ENCODE measurements at regions not wholly inside any gene's neighbourhood (a gene's known extent, or its start where the extent isn't known, plus 50 kb on each side); places are given as distances from the start of the nearest gene placed in this dataset.

DNA sequence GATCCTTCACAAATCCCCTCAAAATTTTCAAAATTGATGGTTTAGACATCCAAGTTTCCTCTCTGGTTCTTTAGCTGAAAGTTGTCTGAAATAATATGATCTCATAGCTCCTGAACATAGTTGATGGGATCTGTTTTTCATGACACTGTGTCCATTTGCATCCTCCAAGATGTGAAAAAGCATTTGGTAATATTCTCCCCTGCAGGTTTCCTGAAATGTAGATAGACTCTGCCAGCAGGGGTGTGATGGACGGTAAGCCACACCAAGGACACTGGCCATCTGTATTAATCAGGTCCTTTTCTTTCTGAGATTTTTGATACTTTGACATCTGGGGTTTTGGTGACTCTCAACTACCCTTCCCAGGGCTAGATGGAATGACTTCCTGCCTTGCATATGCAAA is 79.6 kb upstream of the GRB10 start:
- Histone ChIP-seq H2AFZ (ENCODE audit: low read length) (no peak overlapping the region), H4K91ac (ENCODE audit: insufficient read length, low read depth, low read length) (no peak overlapping the region), H3K9me3 (ENCODE audit: control insufficient read depth, low read depth, low read length) (no peaks in the 10 kb centered on the region), H3K27me3 (ENCODE audit: insufficient read depth, low read length) (no peaks in the 10 kb centered on the region), H4K8ac (replicated peaks; ENCODE audit: insufficient read length, low read depth, low read length) (no peak overlapping the region), H2BK20ac (ENCODE audit: low read depth, low read length, poor library complexity, severe bottlenecking) (no peak overlapping the region), H3K18ac (ENCODE audit: insufficient read length, low read depth, low read length) (no peak overlapping the region), H2BK120ac (ENCODE audit: low read depth, low read length, poor library complexity, severe bottlenecking) (no peak overlapping the region), H2BK15ac (ENCODE audit: low read depth, low read length) (no peak overlapping the region), H3K79me2 (ENCODE audit: insufficient read depth, low read length) (no peaks in the 10 kb centered on the region), H3K23me2 (ENCODE audit: insufficient read length, low read depth, low read length, poor library complexity, severe bottlenecking) (no peaks in the 10 kb centered on the region), H4K20me1 (ENCODE audit: control insufficient read depth, insufficient read depth, insufficient read length) (no peaks in the 10 kb centered on the region), H3K9ac (ENCODE audit: extremely low read depth, insufficient read length, low read length) (no peak overlapping the region), H3K4ac (ENCODE audit: low read depth, low read length) (no peak overlapping the region), H3K23ac (ENCODE audit: insufficient read length, low read depth, low read length) (no peak overlapping the region), H2BK12ac (ENCODE audit: insufficient read length, low read depth, low read length) (no peak overlapping the region), H3T11ph (ENCODE audit: low read length) (no peak overlapping the region), H4K5ac (ENCODE audit: insufficient read length, low read depth, low read length) (no peak overlapping the region), H2BK5ac (ENCODE audit: insufficient read length, low read length) (no peak overlapping the region), H3K14ac (ENCODE audit: insufficient read depth, low read length) (no peak overlapping the region), H3K79me1 (ENCODE audit: insufficient read depth, low read depth, low read length, poor library complexity, severe bottlenecking) (no peaks in the 10 kb centered on the region), H3K56ac (ENCODE audit: insufficient read length, low read depth, low read length) (no peak overlapping the region), H3K4me1 (ENCODE audit: insufficient read depth, low read length) (peaks cover 5% of the 10 kb centered on the region), H3K27ac (ENCODE audit: insufficient read length, low read depth, low read length) (no peak overlapping the region), H3K4me2 (ENCODE audit: insufficient read depth, insufficient read length, low read length) (no peak overlapping the region), H2AK5ac (ENCODE audit: insufficient read length, low read length) (no peak overlapping the region)
- no peak for DNase-seq
- peaks cover 0 to 4% (median under 1%) of the 10 kb centered on the region in 3 experiments; a peak in 1 of 7 replicates for H3K36me3 Mint-ChIP-seq (ENCODE audit: insufficient read depth in 1 of 3, low read depth in 3 of 3)
- peaks cover 5% of the 10 kb centered on the region in 2 experiments; a peak in 2 of 5 replicates for H3K9me3 Mint-ChIP-seq
- no peak overlapping the region for H3K27ac Mint-ChIP-seq
- peaks cover 25 to 31% of the 10 kb centered on the region in 2 experiments for H3K4me1 Mint-ChIP-seq
- peaks cover 4% of the 10 kb centered on the region; the same call in 1 of the 2 replicates for H3K27me3 Mint-ChIP-seq (ENCODE audit: low read depth)
- WGBS (ENCODE audit: extremely low coverage, insufficient read length, low lambda C conversion rate): no CpG with 5 or more reads among the region's 1 CpG
- no peak for TF ChIP-seq CTCF (conservative IDR thresholded peaks at IDR 0.05)
- H3K4me3 Mint-ChIP-seq: no peak overlapping the region

Measured in H9 (cell line).